ENCODE measurements at regions not wholly inside any gene's neighbourhood (a gene's known extent, or its start where the extent isn't known, plus 50 kb on each side); places are given as distances from the start of the nearest gene placed in this dataset.

GRCh38 chr1:29842130-29842529, 605.8 kb downstream of the PTPRU start:
- FAIRE-seq = no peak

GRCh38 chr1:29839726-29840125, 603.4 kb downstream of the PTPRU start:
- Histone ChIP-seq H3K79me2 (ENCODE audit: control insufficient read depth, insufficient read depth, low read length) (no peaks in the 10 kb centered on the region), H3K4me1 (ENCODE audit: control insufficient read depth, extremely low read depth, insufficient read depth, low read length) (no peaks in the 10 kb centered on the region), H4K20me1 (ENCODE audit: control insufficient read depth, extremely low read depth, insufficient read depth, low read length) (no peaks in the 10 kb centered on the region), H3K4me2 (ENCODE audit: control insufficient read depth, extremely low read depth, insufficient read depth, low read depth, low read length) (no peak overlapping the region), H3K27me3 (ENCODE audit: control insufficient read depth, extremely low read depth, insufficient read depth, low read length) (no peaks in the 10 kb centered on the region), H3K9ac (ENCODE audit: control insufficient read depth, extremely low read depth, insufficient read depth, low read length) (no peak overlapping the region), H3K36me3 (ENCODE audit: control insufficient read depth in 2 of 2, extremely low read depth in 1 of 2, insufficient read depth in 2 of 2, low read length in 2 of 2) (no peaks in the 10 kb centered on the region), H2AFZ (ENCODE audit: control insufficient read depth, low read length) (no peak overlapping the region), H3K9me1 (ENCODE audit: control insufficient read depth, extremely low read depth, insufficient read depth, low read length) (no peaks in the 10 kb centered on the region), H3K27ac (ENCODE audit: control insufficient read depth, insufficient read depth, low read length) (no peak overlapping the region), H3K9me3 (ENCODE audit: control insufficient read depth, low read depth, low read length) (peaks cover 6% of the 10 kb centered on the region), H3K4me3 (ENCODE audit: control insufficient read depth in 2 of 3, extremely low read depth in 1 of 3, insufficient read depth in 2 of 3, low read depth in 1 of 3, low read length in 3 of 3) (no peak overlapping the region)
- TF ChIP-seq EZH2 (IDR thresholded peaks at IDR 0.05; ENCODE audit: low read length) (no peak), CTCF (optimal IDR thresholded peaks at IDR 0.05 in 1 of 3, IDR thresholded peaks at IDR 0.05 in 1 of 3, conservative IDR thresholded peaks at IDR 0.05 in 1 of 3; ENCODE audit: extremely low read depth in 1 of 3, insufficient read depth in 2 of 3, low read length in 3 of 3) (no peak)
- FAIRE-seq (no peak), DNase-seq (ENCODE audit: low read depth, low spot score) (no peak)
- dilution Hi-C loops (cut with MboI; ENCODE audit: extremely low pct_ligation_motif_present, low sequenced_read_pairs) = no loop called here

More at GRCh38 chr1:29842130-29842529, 605.8 kb downstream of the PTPRU start:
- dilution Hi-C loops (cut with MboI; ENCODE audit: extremely low pct_ligation_motif_present, low sequenced_read_pairs) = no loop called here
- H3K4me3 ChIP-seq (ENCODE audit: control insufficient read depth in 2 of 3, extremely low read depth in 1 of 3, insufficient read depth in 2 of 3, low read depth in 1 of 3, low read length in 3 of 3) = no peak overlapping the region
- no peak overlapping the region for H3K27ac ChIP-seq (ENCODE audit: control insufficient read depth, insufficient read depth, low read length)
- TF ChIP-seq EZH2 (IDR thresholded peaks at IDR 0.05; ENCODE audit: low read length) (no peak), CTCF (optimal IDR thresholded peaks at IDR 0.05 in 1 of 3, IDR thresholded peaks at IDR 0.05 in 1 of 3, conservative IDR thresholded peaks at IDR 0.05 in 1 of 3; ENCODE audit: extremely low read depth in 1 of 3, insufficient read depth in 2 of 3, low read length in 3 of 3) (no peak)
- H3K36me3 ChIP-seq (ENCODE audit: control insufficient read depth in 2 of 2, extremely low read depth in 1 of 2, insufficient read depth in 2 of 2, low read length in 2 of 2) = no peaks in the 10 kb centered on the region
- H4K20me1 ChIP-seq (ENCODE audit: control insufficient read depth, extremely low read depth, insufficient read depth, low read length) = no peaks in the 10 kb centered on the region
- no peak for DNase-seq (ENCODE audit: low read depth, low spot score)
- no peaks in the 10 kb centered on the region for H3K79me2 ChIP-seq (ENCODE audit: control insufficient read depth, insufficient read depth, low read length)
- H3K27me3 ChIP-seq (ENCODE audit: control insufficient read depth, extremely low read depth, insufficient read depth, low read length) = no peaks in the 10 kb centered on the region
- H3K9me3 ChIP-seq (ENCODE audit: control insufficient read depth, low read depth, low read length) = peaks cover 6% of the 10 kb centered on the region
- no peak overlapping the region for H3K4me2 ChIP-seq (ENCODE audit: control insufficient read depth, extremely low read depth, insufficient read depth, low read depth, low read length)
- no peak overlapping the region for H2AFZ ChIP-seq (ENCODE audit: control insufficient read depth, low read length)
- H3K9me1 ChIP-seq (ENCODE audit: control insufficient read depth, extremely low read depth, insufficient read depth, low read length) = no peaks in the 10 kb centered on the region
- H3K4me1 ChIP-seq (ENCODE audit: control insufficient read depth, extremely low read depth, insufficient read depth, low read length) = no peaks in the 10 kb centered on the region
- H3K9ac ChIP-seq (ENCODE audit: control insufficient read depth, extremely low read depth, insufficient read depth, low read length) = no peak overlapping the region

All from keratinocyte (primary cell).